ENCODE measurements at regions not wholly inside any gene's neighbourhood (a gene's known extent, or its start where the extent isn't known, plus 50 kb on each side); places are given as distances from the start of the nearest gene placed in this dataset.
A peak's percentile ranks its signal among the peaks of the same experiment; 100 is the strongest.

GRCh38 chr4:182067828-182068227 lies 175.4 kb upstream of the TENM3 start:
- peaks cover 11% of the 10 kb centered on the region for H3K4me1 ChIP-seq (ENCODE audit: control insufficient read depth, insufficient read depth, low read length, poor library complexity, severe bottlenecking)
- H3K27ac ChIP-seq (ENCODE audit: low read depth, low read length, severe bottlenecking), result no peak overlapping the region
- no peaks in the 10 kb centered on the region for H3K9me3 ChIP-seq (ENCODE audit: control insufficient read depth, low read length)
- H3K36me3 ChIP-seq (ENCODE audit: control insufficient read depth, insufficient read depth, low read length), result peaks cover 4% of the 10 kb centered on the region
- WGBS, 2 experiments (ENCODE audit: insufficient coverage in 2 of 2), result 84 to 94% methylated on average over 3 to 4 of the region's 5 CpGs
- H3K4me3 ChIP-seq (ENCODE audit: extremely low read depth, insufficient read depth, low read length, poor library complexity, severe bottlenecking), result no peak overlapping the region

DNA sequence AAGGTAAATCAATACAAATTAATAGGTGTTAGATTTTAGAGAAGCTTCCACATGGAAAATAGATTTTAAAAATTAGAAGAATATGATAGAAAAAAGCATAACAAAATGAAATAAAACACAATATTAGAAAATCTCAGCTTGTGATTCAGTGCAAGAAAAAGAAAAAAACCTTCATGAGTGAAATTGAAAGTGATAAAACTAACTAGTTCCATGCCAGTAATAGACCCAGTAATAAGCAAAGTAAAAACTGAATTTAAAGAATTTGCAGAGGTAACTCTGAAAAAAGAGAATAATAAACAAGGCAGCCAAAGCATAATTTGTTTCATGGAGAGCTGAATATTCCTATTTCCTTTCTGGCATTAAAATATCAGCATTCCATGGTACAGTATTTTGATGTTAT lies 174.3 kb upstream of the TENM3 start:
- no peak overlapping the region for H3K4me3 ChIP-seq (ENCODE audit: extremely low read depth, insufficient read depth, low read length, poor library complexity, severe bottlenecking)
- H3K27ac ChIP-seq (ENCODE audit: low read depth, low read length, severe bottlenecking), result no peak overlapping the region
- peaks cover under 1% of the 10 kb centered on the region for H3K4me1 ChIP-seq (ENCODE audit: control insufficient read depth, insufficient read depth, low read length, poor library complexity, severe bottlenecking)
- no peaks in the 10 kb centered on the region for H3K9me3 ChIP-seq (ENCODE audit: control insufficient read depth, low read length)
- peaks cover 10% of the 10 kb centered on the region for H3K36me3 ChIP-seq (ENCODE audit: control insufficient read depth, insufficient read depth, low read length)

GRCh38 chr4:182073278-182073677 lies 169.9 kb upstream of the TENM3 start:
- H3K9me3 ChIP-seq (ENCODE audit: control insufficient read depth, low read length), result no peaks in the 10 kb centered on the region

GRCh38 chr4:182074139-182074538 lies 169.1 kb upstream of the TENM3 start:
- Histone ChIP-seq H3K36me3 (ENCODE audit: control insufficient read depth, insufficient read depth, low read length) (peaks cover 26% of the 10 kb centered on the region), H3K9me3 (ENCODE audit: control insufficient read depth, low read length) (no peaks in the 10 kb centered on the region), H3K4me3 (ENCODE audit: extremely low read depth, insufficient read depth, low read length, poor library complexity, severe bottlenecking) (no peak overlapping the region), H3K27ac (ENCODE audit: low read depth, low read length, severe bottlenecking) (no peak overlapping the region), H3K4me1 (ENCODE audit: control insufficient read depth, insufficient read depth, low read length, poor library complexity, severe bottlenecking) (no peaks in the 10 kb centered on the region)
- 94 to 100% methylated on average over 2 of the region's 3 CpGs for WGBS, 2 experiments (ENCODE audit: insufficient coverage in 2 of 2)

More at GRCh38 chr4:182073278-182073677, 169.9 kb upstream of the TENM3 start:
- Histone ChIP-seq H3K4me1 (ENCODE audit: control insufficient read depth, insufficient read depth, low read length, poor library complexity, severe bottlenecking) (no peaks in the 10 kb centered on the region), H3K4me3 (ENCODE audit: extremely low read depth, insufficient read depth, low read length, poor library complexity, severe bottlenecking) (no peak overlapping the region), H3K27ac (ENCODE audit: low read depth, low read length, severe bottlenecking) (no peak overlapping the region), H3K36me3 (ENCODE audit: control insufficient read depth, insufficient read depth, low read length) (peaks cover 21% of the 10 kb centered on the region)
- WGBS, 2 experiments (ENCODE audit: insufficient coverage in 2 of 2), result 96 to 100% methylated on average over 2 of the region's 3 CpGs

- no peak overlapping the region for H3K27ac ChIP-seq (ENCODE audit: low read depth, low read length, severe bottlenecking)
- 95 to 97% methylated on average over 4 of the region's 6 CpGs for WGBS, 2 experiments (ENCODE audit: insufficient coverage in 2 of 2)
- H3K4me3 ChIP-seq (ENCODE audit: extremely low read depth, insufficient read depth, low read length, poor library complexity, severe bottlenecking), result no peak overlapping the region
- H3K9me3 ChIP-seq (ENCODE audit: control insufficient read depth, low read length), result no peaks in the 10 kb centered on the region
- H3K4me1 ChIP-seq (ENCODE audit: control insufficient read depth, insufficient read depth, low read length, poor library complexity, severe bottlenecking), result no peaks in the 10 kb centered on the region
- H3K36me3 ChIP-seq (ENCODE audit: control insufficient read depth, insufficient read depth, low read length), result peaks cover 26% of the 10 kb centered on the region
Observed at GRCh38 chr4:182074810-182075209, 168.4 kb upstream of the TENM3 start.

DNA sequence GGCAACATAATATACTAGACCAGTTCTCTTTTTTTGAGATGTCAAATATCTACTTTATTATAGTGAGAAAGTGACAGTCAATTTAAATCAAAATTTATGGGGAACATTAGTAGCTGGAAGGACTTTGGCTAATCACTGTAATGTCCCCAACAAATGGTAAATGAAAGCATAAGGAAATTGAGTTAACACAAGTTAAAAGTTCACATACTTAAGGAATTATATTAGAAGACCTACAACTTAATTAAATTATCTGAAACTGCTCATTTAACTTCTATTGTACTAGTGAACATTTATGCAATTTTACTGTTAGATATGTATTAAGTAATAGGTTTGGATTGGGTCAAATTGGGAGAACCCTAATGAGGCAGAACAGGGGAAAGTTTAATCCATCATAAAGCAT lies 160.3 kb upstream of the TENM3 start:
- H3K9me3 ChIP-seq (ENCODE audit: control insufficient read depth, low read length), result no peaks in the 10 kb centered on the region
- peaks cover 5% of the 10 kb centered on the region for H3K36me3 ChIP-seq (ENCODE audit: control insufficient read depth, insufficient read depth, low read length)
- H3K27ac ChIP-seq (ENCODE audit: low read depth, low read length, severe bottlenecking), result no peak overlapping the region
- peaks cover 19% of the 10 kb centered on the region for H3K4me1 ChIP-seq (ENCODE audit: control insufficient read depth, insufficient read depth, low read length, poor library complexity, severe bottlenecking)
- H3K4me3 ChIP-seq (ENCODE audit: extremely low read depth, insufficient read depth, low read length, poor library complexity, severe bottlenecking), result peak overlapping the region; percentile 33

- no peaks in the 10 kb centered on the region for H3K9me3 ChIP-seq (ENCODE audit: control insufficient read depth, low read length)
Observed at GRCh38 chr4:182083671-182084410, 159.4 kb upstream of the TENM3 start.

DNA sequence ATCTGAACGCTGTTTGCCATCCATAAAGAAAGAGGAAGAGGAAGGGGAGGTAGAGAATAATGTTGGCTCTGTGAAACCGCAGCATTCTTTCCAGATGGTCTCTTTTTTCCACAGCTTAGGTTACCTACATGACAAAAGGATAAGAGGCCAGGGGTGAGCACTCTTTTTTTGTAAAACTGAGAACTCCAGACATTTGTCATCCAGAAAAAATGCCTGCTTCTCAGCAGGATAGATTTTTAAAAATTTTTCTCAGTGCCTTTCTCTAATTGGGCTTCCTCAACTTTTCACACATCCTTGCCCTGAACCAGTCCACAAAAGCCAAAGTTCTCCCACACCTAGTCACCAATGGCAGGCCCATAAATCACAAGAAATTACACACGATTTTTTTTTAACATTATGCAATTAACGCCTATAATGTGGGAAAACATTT lies 158.1 kb upstream of the TENM3 start:
- H3K4me3 ChIP-seq (ENCODE audit: extremely low read depth, insufficient read depth, low read length, poor library complexity, severe bottlenecking), result peak overlapping the region; percentile 33
- H3K9me3 ChIP-seq (ENCODE audit: control insufficient read depth, low read length), result no peaks in the 10 kb centered on the region
- H3K27ac ChIP-seq (ENCODE audit: low read depth, low read length, severe bottlenecking), result peak overlapping the region; percentile 86
- H3K36me3 ChIP-seq (ENCODE audit: control insufficient read depth, insufficient read depth, low read length), result no peaks in the 10 kb centered on the region
- H3K4me1 ChIP-seq (ENCODE audit: control insufficient read depth, insufficient read depth, low read length, poor library complexity, severe bottlenecking), result peaks cover 19% of the 10 kb centered on the region
- WGBS, 2 experiments (ENCODE audit: insufficient coverage in 2 of 2), result 0 to 6% methylated on average over 1 to 2 of the region's 4 CpGs

More at GRCh38 chr4:182083671-182084410, 159.4 kb upstream of the TENM3 start:
- peaks cover 19% of the 10 kb centered on the region for H3K4me1 ChIP-seq (ENCODE audit: control insufficient read depth, insufficient read depth, low read length, poor library complexity, severe bottlenecking)
- H3K36me3 ChIP-seq (ENCODE audit: control insufficient read depth, insufficient read depth, low read length), result peaks cover under 1% of the 10 kb centered on the region
- peak overlapping the region; percentile 86 for H3K27ac ChIP-seq (ENCODE audit: low read depth, low read length, severe bottlenecking)
- WGBS, 2 experiments (ENCODE audit: insufficient coverage in 2 of 2), result 59 to 67% methylated on average over 3 to 5 of the region's 8 CpGs
- peak overlapping the region; percentile 33 for H3K4me3 ChIP-seq (ENCODE audit: extremely low read depth, insufficient read depth, low read length, poor library complexity, severe bottlenecking)

- WGBS, 2 experiments (ENCODE audit: insufficient coverage in 2 of 2), result 100% methylated on average over 1 of the region's 2 CpGs; no CpG with 5 or more reads in 1 of the 2 experiments
- Histone ChIP-seq H3K36me3 (ENCODE audit: control insufficient read depth, insufficient read depth, low read length) (no peaks in the 10 kb centered on the region), H3K4me3 (ENCODE audit: extremely low read depth, insufficient read depth, low read length, poor library complexity, severe bottlenecking) (no peak overlapping the region), H3K9me3 (ENCODE audit: control insufficient read depth, low read length) (no peaks in the 10 kb centered on the region), H3K27ac (ENCODE audit: low read depth, low read length, severe bottlenecking) (no peak overlapping the region), H3K4me1 (ENCODE audit: control insufficient read depth, insufficient read depth, low read length, poor library complexity, severe bottlenecking) (peaks cover 19% of the 10 kb centered on the region)
Observed at GRCh38 chr4:182089326-182089725, 153.9 kb upstream of the TENM3 start.

GRCh38 chr4:182090186-182090585 lies 153.0 kb upstream of the TENM3 start:
- Histone ChIP-seq H3K4me1 (ENCODE audit: control insufficient read depth, insufficient read depth, low read length, poor library complexity, severe bottlenecking) (peaks cover 16% of the 10 kb centered on the region), H3K27ac (ENCODE audit: low read depth, low read length, severe bottlenecking) (no peak overlapping the region), H3K4me3 (ENCODE audit: extremely low read depth, insufficient read depth, low read length, poor library complexity, severe bottlenecking) (no peak overlapping the region), H3K36me3 (ENCODE audit: control insufficient read depth, insufficient read depth, low read length) (no peaks in the 10 kb centered on the region), H3K9me3 (ENCODE audit: control insufficient read depth, low read length) (no peaks in the 10 kb centered on the region)
- WGBS, 2 experiments (ENCODE audit: insufficient coverage in 2 of 2), result 82 to 93% methylated on average over 2 to 3 of the region's 5 CpGs

DNA sequence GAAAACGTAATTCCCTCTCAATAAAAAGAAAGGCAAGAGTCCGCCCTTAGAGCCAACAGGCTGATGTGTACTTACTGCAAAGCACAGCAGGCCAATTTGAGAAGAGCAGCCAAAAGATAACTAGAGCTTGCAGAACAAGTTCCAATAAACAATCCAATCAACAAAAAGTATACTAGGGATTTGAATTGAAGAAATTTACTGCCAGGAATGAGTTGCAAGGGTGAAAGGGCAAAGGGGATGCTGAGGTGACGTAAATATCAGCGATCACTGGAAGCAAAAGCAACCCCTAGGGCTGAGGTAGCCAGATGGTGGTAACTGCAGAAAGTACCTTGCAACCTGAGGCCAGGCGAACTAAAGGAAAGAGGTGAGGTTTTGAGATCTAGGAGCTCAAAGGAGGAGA lies 152.1 kb upstream of the TENM3 start:
- no peak overlapping the region for H3K27ac ChIP-seq (ENCODE audit: low read depth, low read length, severe bottlenecking)
- 90 to 97% methylated on average over 3 to 4 of the region's 5 CpGs for WGBS, 2 experiments (ENCODE audit: insufficient coverage in 2 of 2)

More for the DNA sequence above, 152.1 kb upstream of the TENM3 start:
- Histone ChIP-seq H3K36me3 (ENCODE audit: control insufficient read depth, insufficient read depth, low read length) (no peaks in the 10 kb centered on the region), H3K4me3 (ENCODE audit: extremely low read depth, insufficient read depth, low read length, poor library complexity, severe bottlenecking) (no peak overlapping the region), H3K9me3 (ENCODE audit: control insufficient read depth, low read length) (no peaks in the 10 kb centered on the region), H3K4me1 (ENCODE audit: control insufficient read depth, insufficient read depth, low read length, poor library complexity, severe bottlenecking) (peaks cover 6% of the 10 kb centered on the region)

All from mesodermal cell (in vitro differentiated cells).